GM21381 (cell line): ENCODE measurements at regions not wholly inside any gene's neighbourhood (a gene's known extent, or its start where the extent isn't known, plus 50 kb on each side); places are given as distances from the start of the nearest gene placed in this dataset.
"Not testable (repeated sequence)": the region's sequence is repeated elsewhere in the genome, so short reads cannot be mapped to it uniquely, and the experiment has no call there.

Experiments
- ATAC-seq: cut with Tn5 transposase; IDR thresholded peaks from one replicate; pipeline ENCODE4 v1.9.1; 2021; ENCODE audit warnings: mild to moderate bottlenecking, moderate library complexity; ENCODE audit not compliant: unreplicated experiment

DNA sequence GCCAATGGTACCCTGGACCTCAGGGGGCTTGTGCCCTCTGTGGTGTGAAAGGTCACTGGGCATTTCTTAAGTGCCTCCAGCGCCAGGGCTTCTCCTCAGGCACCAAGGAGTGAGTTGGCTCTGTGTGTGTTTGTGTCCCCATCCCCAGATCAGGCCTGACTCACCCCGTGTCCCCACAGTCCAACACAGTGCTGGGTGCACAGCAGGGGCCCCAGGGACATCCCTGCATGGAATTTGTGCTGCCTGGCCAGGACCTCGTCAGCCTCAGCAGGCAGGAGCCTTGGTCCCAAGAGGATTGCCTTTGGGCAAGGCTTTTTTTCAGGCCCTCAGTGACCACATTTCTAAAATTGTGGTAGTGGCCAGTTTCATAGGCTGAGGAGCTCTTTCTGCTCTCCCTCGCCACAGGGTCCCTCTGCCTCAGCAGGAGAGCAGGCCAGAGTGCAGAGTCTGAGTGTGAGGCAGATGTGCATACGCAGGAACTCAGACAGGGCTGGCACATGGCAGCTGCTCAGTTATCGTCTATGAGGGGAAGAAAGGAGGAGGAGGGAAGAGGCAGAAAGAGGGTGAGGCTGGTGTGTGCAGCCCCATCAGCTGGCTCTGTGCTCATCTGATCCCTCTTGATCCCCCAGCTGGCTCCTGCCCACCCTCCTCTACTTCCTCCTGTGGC, 215.6 kb downstream of the RPLP1 start:
- ATAC-seq: peak; percentile 9

- ATAC-seq: peak; percentile 65
Observed at GRCh38 chr15:69668963-69669362, 216.3 kb downstream of the RPLP1 start.

DNA sequence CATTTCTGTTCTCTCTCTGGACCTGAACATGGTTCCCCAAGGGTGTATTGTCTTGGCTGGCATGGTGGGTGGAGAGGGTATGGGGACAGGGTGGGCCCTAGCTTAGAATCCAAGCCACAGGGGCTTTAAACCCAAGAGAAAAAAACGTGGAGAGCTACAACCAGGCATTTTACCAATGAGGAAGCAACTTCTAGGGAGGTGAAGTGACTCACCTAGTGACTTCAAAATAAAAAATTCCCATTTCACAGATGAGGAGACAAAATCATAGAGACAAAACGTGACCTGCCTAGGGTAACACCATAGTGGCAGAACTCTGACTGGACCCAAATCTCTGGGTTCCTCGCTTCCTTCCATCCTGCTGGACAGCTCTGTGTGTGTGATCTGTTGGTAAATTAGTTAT, 216.8 kb downstream of the RPLP1 start:
- ATAC-seq: no peak

DNA sequence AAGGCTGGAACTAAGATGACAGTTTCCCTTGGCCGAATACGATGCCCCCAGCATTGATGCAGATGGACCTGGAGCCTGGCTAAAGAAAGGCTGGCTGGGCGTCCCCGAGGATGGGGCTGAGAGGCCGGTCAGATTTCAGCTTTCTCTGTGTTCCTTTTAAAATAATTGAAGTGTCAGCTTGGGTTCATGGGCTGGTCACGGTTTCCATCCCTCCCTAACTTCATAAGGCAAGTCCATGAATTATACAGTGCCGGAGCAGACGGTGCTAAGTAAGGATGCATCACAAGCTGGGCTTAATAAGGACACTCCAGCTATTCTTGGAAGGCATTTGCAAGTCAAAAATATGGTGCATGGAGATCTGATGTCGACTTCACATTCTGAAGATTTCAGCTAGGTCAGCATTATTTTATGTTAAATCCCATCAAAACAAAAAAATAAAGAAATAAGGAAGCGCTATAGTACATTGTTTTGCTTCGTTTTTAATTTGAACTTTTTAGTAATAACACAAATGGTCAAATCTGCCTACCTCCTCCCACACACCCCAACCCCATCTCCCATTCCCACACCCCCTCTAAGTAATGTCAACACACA, 220.8 kb downstream of the RPLP1 start:
- no peak for ATAC-seq

DNA sequence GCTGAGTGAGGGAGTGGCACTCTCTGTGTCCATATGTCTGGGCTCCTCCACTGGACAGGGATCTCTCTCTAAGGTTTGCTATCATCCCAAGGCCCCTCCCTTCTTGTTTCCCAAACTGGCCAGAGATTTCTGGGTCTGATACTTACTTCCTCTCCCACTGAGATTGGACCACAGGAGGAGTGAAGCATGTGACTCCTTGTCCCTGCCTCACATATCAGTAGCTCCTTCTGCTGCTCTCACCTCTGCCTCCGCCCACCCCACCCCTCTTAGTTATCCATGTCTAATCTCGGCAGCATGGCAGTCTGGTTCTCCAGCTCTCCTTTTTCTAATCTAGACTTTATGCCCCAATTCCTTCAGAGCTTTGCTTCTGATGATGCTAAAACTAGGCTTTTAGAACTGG, 223.1 kb downstream of the RPLP1 start:
- ATAC-seq: no peak

DNA sequence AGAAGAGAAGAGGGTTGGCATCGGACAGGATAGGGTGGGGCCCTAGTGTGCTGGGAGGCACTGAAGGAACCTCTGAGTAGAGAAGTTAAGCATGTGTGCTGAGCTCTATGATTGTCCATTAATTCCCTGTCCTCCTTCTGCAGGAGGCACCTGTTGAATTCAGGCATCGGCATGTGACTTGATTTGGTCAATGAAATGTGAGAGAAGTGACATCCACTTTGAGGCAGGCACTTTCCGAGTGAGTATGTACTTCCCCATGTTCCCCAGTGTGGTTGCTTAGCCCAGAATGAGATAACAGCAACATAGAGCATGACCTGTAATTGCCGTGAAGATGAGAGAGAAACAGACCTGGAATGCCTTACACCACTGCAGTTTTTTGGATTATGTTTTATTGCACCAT, 224.8 kb downstream of the RPLP1 start:
- no peak for ATAC-seq

GRCh38 chr15:69679623-69680228, 227.1 kb downstream of the RPLP1 start:
- ATAC-seq: peak; percentile 91

DNA sequence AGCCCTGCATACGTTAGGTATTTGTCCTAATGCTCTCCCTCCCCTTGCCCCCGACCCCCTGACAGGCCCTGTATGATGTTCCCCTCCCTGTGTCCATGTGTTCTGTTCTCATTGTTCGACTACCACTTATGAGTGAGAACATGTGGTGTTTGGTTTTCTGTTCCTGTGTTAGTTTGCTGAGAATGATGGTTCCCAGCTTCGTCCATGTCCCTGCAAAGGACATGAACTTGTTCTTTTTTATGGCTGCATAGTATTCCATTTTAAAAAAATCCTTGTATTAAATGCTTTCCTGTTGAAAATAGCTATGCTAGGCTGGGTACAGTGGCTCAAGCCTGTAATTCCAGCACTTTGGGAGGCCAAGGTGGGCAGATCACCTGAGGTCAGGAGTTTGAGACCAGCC, 232.2 kb downstream of the RPLP1 start:
- not testable (repeated sequence) for ATAC-seq

- ATAC-seq: no peak
Observed at GRCh38 chr15:69685512-69686452, 233.2 kb downstream of the RPLP1 start.

GRCh38 chr15:69686626-69687025, 234.0 kb downstream of the RPLP1 start:
- ATAC-seq: no peak

DNA sequence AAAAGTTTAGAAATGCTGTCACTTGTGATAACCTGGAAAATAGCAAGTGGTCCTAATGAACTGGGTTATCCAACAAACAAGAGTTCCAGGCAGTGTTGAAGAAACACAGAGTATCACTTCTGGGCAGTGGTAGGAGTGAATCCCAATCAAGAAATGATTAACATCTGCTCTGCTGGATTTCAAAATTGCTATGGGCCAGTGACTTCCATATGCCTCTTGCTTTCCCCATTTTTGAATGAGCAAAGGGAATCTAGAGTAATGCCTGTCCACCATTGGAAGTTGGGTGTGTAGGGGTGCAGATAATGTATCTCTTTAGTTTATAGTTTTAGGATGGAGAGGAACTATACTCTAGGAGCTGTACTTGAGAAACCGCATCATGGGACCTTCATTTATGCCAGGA, 236.5 kb downstream of the RPLP1 start:
- ATAC-seq: no peak

DNA sequence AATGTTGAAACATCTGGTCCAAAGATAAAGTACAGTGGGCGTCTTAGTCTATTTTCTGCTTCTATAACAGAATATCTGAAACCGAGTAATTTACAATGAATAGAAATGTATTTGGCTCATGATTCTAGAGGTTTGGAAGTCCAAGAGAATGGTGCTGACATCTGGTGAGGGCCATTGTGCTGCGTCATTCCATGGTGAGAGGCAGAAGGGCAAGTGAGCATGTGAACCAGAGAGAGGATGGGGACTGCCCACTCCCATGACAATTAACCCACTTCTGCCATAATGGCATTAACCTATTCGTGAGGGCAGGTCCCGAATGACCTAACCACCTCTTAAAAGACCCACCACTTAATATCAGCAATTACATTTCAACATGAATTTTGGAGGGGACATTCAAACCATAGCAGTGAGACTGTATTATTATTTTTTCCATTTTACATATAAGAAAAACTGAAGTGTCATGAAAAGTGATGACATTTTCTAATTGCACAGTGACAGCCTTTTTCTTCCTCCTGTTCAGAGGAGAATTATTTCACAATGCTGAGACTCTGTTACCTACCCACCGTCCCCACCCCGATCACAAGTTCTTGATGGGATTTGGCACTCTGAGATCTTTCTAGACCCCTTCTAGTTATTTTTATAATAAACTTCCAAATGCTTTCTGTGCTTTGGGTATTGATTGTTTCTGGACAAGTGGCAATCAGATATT, 238.8 kb downstream of the RPLP1 start:
- no peak for ATAC-seq

GRCh38 chr15:69692342-69692741, 239.7 kb downstream of the RPLP1 start:
- no peak for ATAC-seq

- no peak for ATAC-seq
Observed at GRCh38 chr15:69693059-69693458, 240.4 kb downstream of the RPLP1 start.

- ATAC-seq: no peak
Observed at GRCh38 chr15:69696946-69697345, 244.3 kb downstream of the RPLP1 start.

- ATAC-seq: no peak
Observed at GRCh38 chr15:69697916-69698315, 245.3 kb downstream of the RPLP1 start.

DNA sequence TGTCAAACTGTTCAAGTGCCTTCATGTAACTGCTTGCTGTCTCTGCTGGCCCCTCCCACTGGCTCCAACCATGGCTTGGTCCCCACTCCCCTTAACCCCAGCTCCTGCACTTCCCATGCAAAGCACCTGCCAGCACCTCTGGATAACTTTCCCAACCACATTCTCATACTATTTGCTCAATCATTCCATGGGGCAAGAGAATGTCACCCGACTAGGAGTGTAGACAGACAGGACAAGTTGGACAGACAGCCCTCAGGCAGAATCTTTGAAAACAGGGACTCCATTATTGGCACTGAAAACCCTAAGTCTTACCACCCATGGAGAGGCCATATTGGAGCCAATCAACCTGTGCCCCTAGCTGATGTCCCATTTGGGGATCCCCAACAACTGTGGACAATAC, 246.5 kb downstream of the RPLP1 start:
- ATAC-seq: no peak

DNA sequence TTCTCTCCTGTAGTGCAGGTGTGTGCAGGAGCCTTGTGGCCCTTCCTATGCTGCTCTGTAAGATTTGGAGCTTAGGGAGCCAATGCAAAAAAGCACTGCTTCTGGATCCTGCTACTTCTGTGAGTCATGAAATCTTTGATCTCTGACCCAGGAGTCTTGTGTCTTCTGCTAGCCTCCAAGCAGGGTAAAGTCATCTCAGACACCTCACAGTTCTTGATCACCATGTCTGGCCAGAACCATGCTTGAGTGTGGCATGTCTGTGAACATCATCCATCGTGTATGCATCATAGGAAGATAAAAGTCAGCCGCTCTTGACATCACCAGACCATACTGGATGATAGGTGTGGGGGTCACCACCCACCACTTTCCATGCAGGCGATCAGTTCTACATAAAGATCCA, 247.8 kb downstream of the RPLP1 start:
- no peak for ATAC-seq

DNA sequence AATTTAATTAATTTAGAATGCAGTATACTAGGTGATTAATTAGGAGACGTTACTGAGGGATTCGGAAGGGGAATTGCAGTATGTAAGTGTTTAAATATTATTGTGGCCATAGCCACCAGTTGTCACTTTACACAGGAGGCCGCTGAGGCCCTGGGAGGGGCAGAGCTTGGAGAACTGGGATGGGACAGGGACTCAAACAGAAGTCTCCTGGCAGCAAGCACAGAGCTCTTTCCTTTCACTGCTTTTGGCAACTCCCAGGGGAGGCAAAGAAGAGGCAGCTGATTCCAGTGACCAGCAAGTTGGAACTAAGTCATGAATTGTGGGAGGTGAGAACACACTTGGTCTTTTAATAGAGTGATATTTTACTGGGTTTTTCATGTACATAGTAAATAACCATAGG, 248.6 kb downstream of the RPLP1 start:
- no peak for ATAC-seq

DNA sequence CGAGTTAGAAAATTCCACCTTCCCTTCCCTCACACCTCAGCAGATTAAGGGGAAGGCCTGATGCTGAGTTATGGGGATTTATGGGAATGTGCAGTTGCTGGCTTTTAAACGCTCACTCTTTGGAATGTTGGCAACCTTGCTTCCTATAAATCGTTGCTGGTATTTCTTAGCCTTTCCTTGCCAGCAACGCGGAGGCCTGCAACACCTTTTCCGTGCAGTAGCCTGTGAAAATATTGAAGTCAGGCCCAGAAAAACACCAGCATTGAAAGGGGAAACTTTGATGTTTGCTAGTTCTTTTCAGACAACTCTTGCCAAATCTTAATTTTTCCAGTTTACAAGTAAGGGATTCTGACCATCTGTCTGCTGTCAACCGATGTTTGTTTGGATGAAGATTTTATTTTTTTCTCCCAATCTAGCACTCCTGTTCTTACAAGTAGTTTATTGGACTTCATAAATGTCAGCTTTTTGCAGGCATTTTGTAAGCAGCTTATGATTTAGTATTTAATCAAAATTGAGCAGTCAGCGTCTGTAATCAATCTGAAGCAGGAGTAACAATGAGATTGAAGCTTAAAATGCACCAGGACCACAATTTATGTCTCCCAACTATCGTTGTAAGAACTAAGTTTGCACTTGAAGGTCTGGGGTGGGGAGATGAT, 251.0 kb downstream of the RPLP1 start:
- no peak for ATAC-seq
